ENCODE measurements at regions not wholly inside any gene's neighbourhood (a gene's known extent, or its start where the extent isn't known, plus 50 kb on each side); places are given as distances from the start of the nearest gene placed in this dataset.

GRCh38 chr1:199809311-199809710 lies 218.2 kb upstream of the NR5A2 start:
- no peaks in the 10 kb centered on the region for H3K27me3 ChIP-seq (replicated peaks; ENCODE audit: control insufficient read depth, insufficient read depth, low read length)
- no peaks in the 10 kb centered on the region for H3K36me3 ChIP-seq (ENCODE audit: control insufficient read depth, insufficient read depth, low read length)
- no peak overlapping the region for H3K4me3 ChIP-seq (replicated peaks; ENCODE audit: low read depth, low read length)
- TF ChIP-seq CTCF (IDR thresholded peaks at IDR 0.05; ENCODE audit: insufficient read depth, low read length, poor library complexity, severe bottlenecking) = no peak
- no peak for DNase-seq (ENCODE audit: extremely low read depth, insufficient read length)

GRCh38 chr1:199811163-199811562 lies 216.3 kb upstream of the NR5A2 start:
- DNase-seq (ENCODE audit: extremely low read depth, insufficient read length) = no peak
- no peak for TF ChIP-seq CTCF (IDR thresholded peaks at IDR 0.05; ENCODE audit: insufficient read depth, low read length, poor library complexity, severe bottlenecking)
- Histone ChIP-seq H3K4me3 (replicated peaks; ENCODE audit: low read depth, low read length) (no peak overlapping the region), H3K27me3 (replicated peaks; ENCODE audit: control insufficient read depth, insufficient read depth, low read length) (no peaks in the 10 kb centered on the region), H3K36me3 (ENCODE audit: control insufficient read depth, insufficient read depth, low read length) (no peaks in the 10 kb centered on the region)

- no peak overlapping the region for H3K4me3 ChIP-seq (replicated peaks; ENCODE audit: low read depth, low read length)
- DNase-seq (ENCODE audit: extremely low read depth, insufficient read length) = no peak
- no peak for TF ChIP-seq CTCF (IDR thresholded peaks at IDR 0.05; ENCODE audit: insufficient read depth, low read length, poor library complexity, severe bottlenecking)
- no peaks in the 10 kb centered on the region for H3K36me3 ChIP-seq (ENCODE audit: control insufficient read depth, insufficient read depth, low read length)
- no peaks in the 10 kb centered on the region for H3K27me3 ChIP-seq (replicated peaks; ENCODE audit: control insufficient read depth, insufficient read depth, low read length)
Measured at GRCh38 chr1:199813198-199813597, 214.3 kb upstream of the NR5A2 start.

DNA sequence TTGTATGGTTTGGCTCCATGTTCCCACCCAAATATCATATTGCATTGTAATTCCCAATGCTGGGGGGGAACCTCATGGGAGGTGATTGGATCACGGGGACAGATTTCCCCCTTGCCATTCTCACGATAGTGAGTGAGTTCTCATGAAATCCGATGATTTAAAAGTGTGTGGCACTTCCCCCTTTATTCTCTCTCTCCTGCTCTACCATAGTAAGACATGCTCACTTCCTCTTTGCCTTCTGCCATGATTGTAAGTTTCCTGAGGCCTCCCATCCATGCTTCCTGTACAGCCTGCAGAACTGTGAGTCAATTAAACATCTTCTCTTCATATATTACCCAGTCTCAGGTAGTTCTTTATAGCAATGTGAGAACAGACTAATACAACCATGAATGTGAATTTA lies 211.6 kb upstream of the NR5A2 start:
- no peak overlapping the region for H3K4me3 ChIP-seq (replicated peaks; ENCODE audit: low read depth, low read length)
- no peak for DNase-seq (ENCODE audit: extremely low read depth, insufficient read length)
- no peaks in the 10 kb centered on the region for H3K27me3 ChIP-seq (replicated peaks; ENCODE audit: control insufficient read depth, insufficient read depth, low read length)
- TF ChIP-seq CTCF (IDR thresholded peaks at IDR 0.05; ENCODE audit: insufficient read depth, low read length, poor library complexity, severe bottlenecking) = no peak
- H3K36me3 ChIP-seq (ENCODE audit: control insufficient read depth, insufficient read depth, low read length) = no peaks in the 10 kb centered on the region

DNA sequence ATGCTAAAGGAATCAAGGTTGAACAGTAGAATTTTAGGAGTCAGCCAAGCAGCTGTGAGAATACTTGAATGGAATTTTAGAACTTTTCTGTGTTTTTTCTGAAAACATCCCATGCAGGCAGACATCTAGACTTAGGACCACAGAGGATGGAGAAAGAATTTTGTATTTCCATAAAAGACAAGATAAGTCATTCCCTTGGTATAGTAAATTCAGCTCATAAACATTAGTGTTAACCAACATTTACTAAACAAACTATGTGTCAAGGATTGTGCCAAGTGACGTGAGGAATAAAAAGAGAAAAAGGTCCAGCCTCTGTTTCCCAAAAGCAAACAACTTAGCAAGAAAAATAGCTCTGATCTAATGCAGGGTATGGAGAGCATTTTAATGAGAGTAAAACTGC lies 210.2 kb upstream of the NR5A2 start:
- Histone ChIP-seq H3K36me3 (ENCODE audit: control insufficient read depth, insufficient read depth, low read length) (no peaks in the 10 kb centered on the region), H3K4me3 (replicated peaks; ENCODE audit: low read depth, low read length) (no peak overlapping the region), H3K27me3 (replicated peaks; ENCODE audit: control insufficient read depth, insufficient read depth, low read length) (no peaks in the 10 kb centered on the region)
- DNase-seq (ENCODE audit: extremely low read depth, insufficient read length) = no peak
- TF ChIP-seq CTCF (IDR thresholded peaks at IDR 0.05; ENCODE audit: insufficient read depth, low read length, poor library complexity, severe bottlenecking) = no peak

GRCh38 chr1:199821029-199821779 lies 206.3 kb upstream of the NR5A2 start:
- Histone ChIP-seq H3K27me3 (replicated peaks; ENCODE audit: control insufficient read depth, insufficient read depth, low read length) (no peaks in the 10 kb centered on the region), H3K4me3 (replicated peaks; ENCODE audit: low read depth, low read length) (no peak overlapping the region), H3K36me3 (ENCODE audit: control insufficient read depth, insufficient read depth, low read length) (no peaks in the 10 kb centered on the region)
- TF ChIP-seq CTCF (IDR thresholded peaks at IDR 0.05; ENCODE audit: insufficient read depth, low read length, poor library complexity, severe bottlenecking) = no peak
- DNase-seq (ENCODE audit: extremely low read depth, insufficient read length) = no peak

Data from GM06990 (cell line).